SH-SY5Y (cell line): ENCODE measurements at regions not wholly inside any gene's neighbourhood (a gene's known extent, or its start where the extent isn't known, plus 50 kb on each side); places are given as distances from the start of the nearest gene placed in this dataset.

Experiments
- GATA2 ChIP-seq: IDR thresholded peaks from 2 replicates; pipeline ENCODE4 v1.6.1; 2011; ENCODE audit warnings: mild to moderate bottlenecking, low read depth, low read length
- GATA3 ChIP-seq: IDR thresholded peaks from 2 replicates; pipeline ENCODE4 v1.6.1; 2011; ENCODE audit warnings: low read depth, mild to moderate bottlenecking, low read length, moderate library complexity

DNA sequence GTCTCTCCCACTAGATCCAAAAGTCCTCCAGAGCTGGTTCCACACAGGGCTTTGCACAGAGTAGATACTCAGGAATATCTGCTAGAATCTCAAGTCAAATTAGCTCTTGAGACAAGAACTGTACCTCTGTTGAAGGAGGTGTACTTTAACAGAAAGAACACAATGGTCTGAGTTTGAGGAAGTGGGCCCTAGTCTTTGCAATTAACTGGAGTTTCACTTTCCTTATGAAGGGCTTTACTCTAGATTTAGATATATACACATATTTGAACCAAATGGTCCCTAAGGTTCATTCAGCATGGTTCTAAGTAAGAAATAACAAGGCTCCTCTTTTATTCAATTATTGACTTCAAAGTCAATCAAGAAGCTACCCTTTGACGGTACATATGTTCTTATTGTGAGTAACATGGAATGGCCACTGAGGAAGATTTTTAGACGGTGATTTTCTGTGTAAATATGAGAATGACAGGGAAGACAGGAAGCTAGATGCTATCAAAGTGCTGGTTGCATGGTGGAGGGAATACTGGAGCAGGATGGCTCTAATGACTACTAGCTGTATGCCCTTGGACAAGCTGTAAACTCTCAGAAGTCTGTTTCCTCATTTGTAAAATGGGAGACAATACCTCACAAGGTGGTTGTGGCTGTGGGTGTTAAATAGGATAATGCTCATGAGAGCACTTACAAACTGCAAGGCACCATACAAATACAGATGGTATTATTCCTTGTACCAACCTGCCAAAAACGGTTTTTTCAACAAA is 73.5 kb upstream of the SERTAD2 start:
- TF ChIP-seq GATA3 (no peak), GATA2 (no peak)
